ENCODE measurements at regions not wholly inside any gene's neighbourhood (a gene's known extent, or its start where the extent isn't known, plus 50 kb on each side); places are given as distances from the start of the nearest gene placed in this dataset.

DNA sequence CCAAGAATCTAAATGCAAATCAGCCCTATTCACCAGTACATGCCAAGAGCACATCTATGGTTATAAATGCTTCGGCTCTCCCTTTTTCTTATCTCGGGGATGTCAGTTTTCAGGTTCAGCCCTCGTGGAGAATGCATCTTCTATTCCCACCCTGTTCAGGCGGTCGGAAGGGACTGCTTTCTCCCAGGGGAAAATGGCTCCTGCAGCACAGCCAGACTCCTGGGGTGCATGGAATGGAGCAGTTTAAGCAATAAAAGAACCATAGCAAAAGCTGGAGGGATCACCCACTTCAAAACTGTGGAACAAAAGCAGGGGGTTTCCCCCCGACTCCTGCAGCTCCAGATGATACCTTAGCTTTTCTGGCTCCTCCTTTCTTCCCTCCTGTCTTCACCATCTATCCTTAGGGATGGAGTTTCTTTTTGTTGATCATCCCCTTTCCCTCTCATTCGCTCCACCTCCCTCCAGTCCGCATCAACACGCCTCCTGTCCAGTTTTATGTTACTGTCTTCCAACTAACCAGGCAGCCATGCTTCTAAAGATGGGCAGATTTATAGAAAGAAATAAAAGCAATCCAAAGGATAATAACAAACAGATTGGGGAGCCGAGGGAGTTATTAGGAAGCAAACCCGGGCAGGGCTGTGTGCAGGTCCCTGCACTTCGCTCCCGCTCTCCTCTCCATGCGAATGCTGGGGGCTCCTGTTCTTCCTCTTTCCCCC lies 356.2 kb upstream of the SMIM21 start:
- Mint-ChIP-seq H3K4me3 (no peak overlapping the region), H3K27me3 (ENCODE audit: low read depth in 3 of 3) (peaks cover 0 to 5% (median 0%) of the 10 kb centered on the region in 3 donors), H3K27ac (no peak overlapping the region), H3K36me3 (no peaks in the 10 kb centered on the region), H3K9me3 (no peaks in the 10 kb centered on the region), H3K4me1 (no peaks in the 10 kb centered on the region)
- H3K27me3 ChIP-seq (ENCODE audit: control insufficient read depth in 2 of 2, insufficient read depth in 2 of 2, low read length in 2 of 2), result no peaks in the 10 kb centered on the region
- TF ChIP-seq, protein P1, sequence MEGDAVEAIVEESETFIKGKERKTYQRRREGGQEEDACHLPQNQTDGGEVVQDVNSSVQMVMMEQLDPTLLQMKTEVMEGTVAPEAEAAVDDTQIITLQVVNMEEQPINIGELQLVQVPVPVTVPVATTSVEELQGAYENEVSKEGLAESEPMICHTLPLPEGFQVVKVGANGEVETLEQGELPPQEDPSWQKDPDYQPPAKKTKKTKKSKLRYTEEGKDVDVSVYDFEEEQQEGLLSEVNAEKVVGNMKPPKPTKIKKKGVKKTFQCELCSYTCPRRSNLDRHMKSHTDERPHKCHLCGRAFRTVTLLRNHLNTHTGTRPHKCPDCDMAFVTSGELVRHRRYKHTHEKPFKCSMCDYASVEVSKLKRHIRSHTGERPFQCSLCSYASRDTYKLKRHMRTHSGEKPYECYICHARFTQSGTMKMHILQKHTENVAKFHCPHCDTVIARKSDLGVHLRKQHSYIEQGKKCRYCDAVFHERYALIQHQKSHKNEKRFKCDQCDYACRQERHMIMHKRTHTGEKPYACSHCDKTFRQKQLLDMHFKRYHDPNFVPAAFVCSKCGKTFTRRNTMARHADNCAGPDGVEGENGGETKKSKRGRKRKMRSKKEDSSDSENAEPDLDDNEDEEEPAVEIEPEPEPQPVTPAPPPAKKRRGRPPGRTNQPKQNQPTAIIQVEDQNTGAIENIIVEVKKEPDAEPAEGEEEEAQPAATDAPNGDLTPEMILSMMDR (IDR thresholded peaks at IDR 0.05), result no peak
- H3K9me3 ChIP-seq (replicated peaks in 1 of 2; ENCODE audit: control insufficient read depth in 1 of 2, insufficient read depth in 1 of 2, low read length in 2 of 2), result no peaks in the 10 kb centered on the region
- DNase-seq, result no peak
- no peak overlapping the region for H2AFZ ChIP-seq (ENCODE audit: insufficient read depth, low read depth, low read length, poor library complexity, severe bottlenecking)
- H3K27ac ChIP-seq (ENCODE audit: low read depth in 1 of 2, low read length in 2 of 2), result no peak overlapping the region
- no peaks in the 10 kb centered on the region for H3K4me1 ChIP-seq (ENCODE audit: control insufficient read depth in 1 of 2, insufficient read depth in 2 of 2, low read length in 2 of 2)
- H3K4me2 ChIP-seq (replicated peaks; ENCODE audit: extremely low read depth, low read length, poor library complexity, severe bottlenecking), result no peak overlapping the region
- H3K4me3 ChIP-seq (replicated peaks in 1 of 3; ENCODE audit: low read depth in 2 of 3, low read length in 3 of 3), result no peak overlapping the region
- intact Hi-C loops (cut with micrococcal nuclease), result no loop called here
- 83% methylated on average over 1 of the region's 14 CpGs for WGBS (ENCODE audit: insufficient coverage)
- no peaks in the 10 kb centered on the region for H3K36me3 ChIP-seq (replicated peaks in 1 of 2; ENCODE audit: control insufficient read depth in 1 of 2, insufficient read depth in 2 of 2, low read length in 2 of 2)
- H3K9ac ChIP-seq (ENCODE audit: insufficient read depth, low read length, poor library complexity, severe bottlenecking), result no peak overlapping the region
- H3K79me2 ChIP-seq (ENCODE audit: insufficient read depth, low read length), result no peaks in the 10 kb centered on the region
- H4K20me1 ChIP-seq (ENCODE audit: insufficient read depth, low read length), result no peaks in the 10 kb centered on the region

DNA sequence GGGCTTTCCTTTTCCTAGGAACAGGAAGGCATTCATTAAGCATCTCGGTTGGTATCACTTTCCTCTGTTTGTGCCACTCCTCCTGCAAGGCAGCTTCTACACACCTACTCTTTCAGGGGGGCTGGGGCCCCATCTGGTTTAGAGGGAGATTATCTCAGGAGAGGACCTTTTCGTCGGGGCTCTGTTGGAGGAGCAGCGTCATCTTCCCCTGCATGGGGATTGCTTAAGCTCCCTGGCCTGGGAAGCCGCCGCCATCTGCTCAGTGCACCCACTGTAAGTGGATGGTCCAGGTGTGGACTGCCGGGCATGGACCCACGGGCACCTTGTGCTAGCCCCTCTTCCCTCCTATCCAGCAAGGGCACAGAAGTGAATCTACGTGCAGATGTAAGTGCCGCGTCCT lies 355.3 kb upstream of the SMIM21 start:
- Histone ChIP-seq H3K27me3 (ENCODE audit: control insufficient read depth in 2 of 2, insufficient read depth in 2 of 2, low read length in 2 of 2) (no peaks in the 10 kb centered on the region), H3K79me2 (ENCODE audit: insufficient read depth, low read length) (no peaks in the 10 kb centered on the region), H4K20me1 (ENCODE audit: insufficient read depth, low read length) (no peaks in the 10 kb centered on the region), H3K4me2 (replicated peaks; ENCODE audit: extremely low read depth, low read length, poor library complexity, severe bottlenecking) (no peak overlapping the region), H3K9me3 (replicated peaks in 1 of 2; ENCODE audit: control insufficient read depth in 1 of 2, insufficient read depth in 1 of 2, low read length in 2 of 2) (no peaks in the 10 kb centered on the region), H3K9ac (ENCODE audit: insufficient read depth, low read length, poor library complexity, severe bottlenecking) (no peak overlapping the region), H3K4me3 (replicated peaks in 1 of 3; ENCODE audit: low read depth in 2 of 3, low read length in 3 of 3) (no peak overlapping the region), H3K36me3 (replicated peaks in 1 of 2; ENCODE audit: control insufficient read depth in 1 of 2, insufficient read depth in 2 of 2, low read length in 2 of 2) (no peaks in the 10 kb centered on the region), H3K4me1 (ENCODE audit: control insufficient read depth in 1 of 2, insufficient read depth in 2 of 2, low read length in 2 of 2) (no peaks in the 10 kb centered on the region), H3K27ac (ENCODE audit: low read depth in 1 of 2, low read length in 2 of 2) (no peak overlapping the region), H2AFZ (ENCODE audit: insufficient read depth, low read depth, low read length, poor library complexity, severe bottlenecking) (no peak overlapping the region)
- Mint-ChIP-seq H3K27ac (no peak overlapping the region), H3K4me3 (no peak overlapping the region), H3K4me1 (no peaks in the 10 kb centered on the region), H3K36me3 (no peaks in the 10 kb centered on the region), H3K9me3 (no peaks in the 10 kb centered on the region), H3K27me3 (ENCODE audit: low read depth in 3 of 3) (peaks cover 0 to 6% (median 0%) of the 10 kb centered on the region in 3 donors)
- TF ChIP-seq, protein P1 (IDR thresholded peaks at IDR 0.05), result no peak
- intact Hi-C loops (cut with micrococcal nuclease), result no loop called here
- WGBS (ENCODE audit: insufficient coverage), result 100% methylated on average over 3 of the region's 11 CpGs
- no peak for DNase-seq
